Liver (tissue), 3 donors: ENCODE measurements at regions not wholly inside any gene's neighbourhood (a gene's known extent, or its start where the extent isn't known, plus 50 kb on each side); places are given as distances from the start of the nearest gene placed in this dataset.

Experiments used
- CTCF ChIP-seq: fragments of 150-350 bp; IDR thresholded peaks from 2 replicates; pipeline ENCODE4 v1.5.1; 2017; ENCODE audit warnings: improper control_type of control experiment, low read depth, low read length; ENCODE audit not compliant: missing input control
- JUND ChIP-seq, 2 donors: IDR thresholded peaks; 2 replicates each; pipeline ENCODE4 v1.6.1; 2016; ENCODE audit warnings: antibody characterized with exemption in 2 of 2
- MAX ChIP-seq: IDR thresholded peaks from 2 replicates; pipeline ENCODE4 v1.6.1; 2016; ENCODE audit warnings: antibody characterized with exemption
- donor health status: healthy.
- donor health status: healthy.

GRCh38 chr9:10721301-10721700 lies 108.5 kb upstream of the PTPRD start:
- TF ChIP-seq CTCF (no peak), JUND (IDR thresholded peaks at IDR 0.05) (no peak), MAX (no peak)
